ENCODE measurements at regions not wholly inside any gene's neighbourhood (a gene's known extent, or its start where the extent isn't known, plus 50 kb on each side); places are given as distances from the start of the nearest gene placed in this dataset.

- peak; percentile 92 for DNase-seq (ENCODE audit: low read depth)
- H3K4me3 ChIP-seq (ENCODE audit: control insufficient read depth, low read depth, low read length): no peak overlapping the region
- TF ChIP-seq CTCF (conservative IDR thresholded peaks at IDR 0.05; ENCODE audit: control insufficient read depth, insufficient read depth, low read depth, low read length): no peak
Observed at GRCh38 chr4:156321203-156321602, 367.5 kb upstream of the CTSO start.

DNA sequence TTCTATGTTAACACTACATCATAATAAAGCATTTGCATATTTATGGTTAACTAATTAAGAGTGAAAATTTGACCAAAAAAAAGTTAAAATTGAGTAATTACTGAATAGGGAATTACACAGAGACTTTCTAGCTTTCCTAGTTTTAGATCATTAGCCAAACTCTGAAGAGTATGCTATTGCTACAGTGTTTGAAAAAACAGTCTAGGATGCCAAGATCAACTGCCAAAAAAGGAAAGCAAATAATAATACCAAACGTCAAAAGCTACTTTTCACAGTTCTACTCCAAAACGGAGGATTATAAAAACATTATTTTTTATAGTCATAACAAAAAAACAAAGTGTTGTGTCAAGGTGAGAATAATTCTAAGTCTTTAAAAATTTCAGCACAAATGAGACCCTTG lies 359.8 kb upstream of the CTSO start:
- DNase-seq (ENCODE audit: low read depth): no peak

GRCh38 chr4:156312261-156312847 lies 358.7 kb upstream of the CTSO start:
- H3K4me3 ChIP-seq (ENCODE audit: control insufficient read depth, low read depth, low read length): no peak overlapping the region

More for the DNA sequence above, 359.8 kb upstream of the CTSO start:
- TF ChIP-seq CTCF (conservative IDR thresholded peaks at IDR 0.05; ENCODE audit: control insufficient read depth, insufficient read depth, low read depth, low read length): no peak
- no peak overlapping the region for H3K4me3 ChIP-seq (ENCODE audit: control insufficient read depth, low read depth, low read length)

GRCh38 chr4:156309031-156309430 lies 355.4 kb upstream of the CTSO start:
- no peak for DNase-seq (ENCODE audit: low read depth)
- TF ChIP-seq CTCF (conservative IDR thresholded peaks at IDR 0.05; ENCODE audit: control insufficient read depth, insufficient read depth, low read depth, low read length): no peak
- H3K4me3 ChIP-seq (ENCODE audit: control insufficient read depth, low read depth, low read length): no peak overlapping the region

More at GRCh38 chr4:156312261-156312847, 358.7 kb upstream of the CTSO start:
- DNase-seq (ENCODE audit: low read depth): peak; percentile 7
- no peak for TF ChIP-seq CTCF (conservative IDR thresholded peaks at IDR 0.05; ENCODE audit: control insufficient read depth, insufficient read depth, low read depth, low read length)

DNA sequence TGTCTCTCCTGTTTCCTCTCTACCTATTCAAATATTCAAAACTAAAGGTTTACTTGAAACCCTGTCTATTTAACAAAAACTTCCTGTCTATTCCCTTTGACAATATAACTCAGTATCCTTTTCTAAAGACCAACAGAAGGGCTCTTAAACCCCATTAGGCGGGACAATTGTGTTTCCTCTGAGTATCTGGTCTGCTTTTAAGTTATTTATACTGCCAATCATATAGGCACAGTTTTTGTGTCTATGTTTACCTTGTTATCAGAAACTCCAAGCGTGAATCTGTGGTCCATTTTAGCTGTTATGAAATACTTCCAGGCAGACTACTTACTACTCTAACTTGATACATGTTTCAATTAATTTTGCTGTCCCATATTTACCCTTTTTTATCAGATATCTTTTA lies 350.0 kb upstream of the CTSO start:
- DNase-seq (ENCODE audit: low read depth): no peak
- no peak for TF ChIP-seq CTCF (conservative IDR thresholded peaks at IDR 0.05; ENCODE audit: control insufficient read depth, insufficient read depth, low read depth, low read length)
- H3K4me3 ChIP-seq (ENCODE audit: control insufficient read depth, low read depth, low read length): no peak overlapping the region

- peak; percentile 92 for DNase-seq (ENCODE audit: low read depth)
- no peak overlapping the region for H3K4me3 ChIP-seq (ENCODE audit: control insufficient read depth, low read depth, low read length)
- no peak for TF ChIP-seq CTCF (conservative IDR thresholded peaks at IDR 0.05; ENCODE audit: control insufficient read depth, insufficient read depth, low read depth, low read length)
Observed at GRCh38 chr4:156298230-156298629, 344.6 kb upstream of the CTSO start.

All from fibroblast of mammary gland (primary cell).